22Rv1 (cell line): ENCODE measurements at regions not wholly inside any gene's neighbourhood (a gene's known extent, or its start where the extent isn't known, plus 50 kb on each side); places are given as distances from the start of the nearest gene placed in this dataset.

ENCODE experiments used
- ZFX ChIP-seq: fragments of 450-650 bp; IDR thresholded peaks from 2 replicates; pipeline ENCODE4 v1.6.1; 2017; ENCODE audit warnings: antibody characterized with exemption, borderline replicate concordance
- TF ChIP-seq, protein P1 (sequence below): fragments of 450-650 bp; IDR thresholded peaks from 2 replicates; pipeline ENCODE4 v1.5.1; 2017; ENCODE audit warnings: mild to moderate bottlenecking

DNA sequence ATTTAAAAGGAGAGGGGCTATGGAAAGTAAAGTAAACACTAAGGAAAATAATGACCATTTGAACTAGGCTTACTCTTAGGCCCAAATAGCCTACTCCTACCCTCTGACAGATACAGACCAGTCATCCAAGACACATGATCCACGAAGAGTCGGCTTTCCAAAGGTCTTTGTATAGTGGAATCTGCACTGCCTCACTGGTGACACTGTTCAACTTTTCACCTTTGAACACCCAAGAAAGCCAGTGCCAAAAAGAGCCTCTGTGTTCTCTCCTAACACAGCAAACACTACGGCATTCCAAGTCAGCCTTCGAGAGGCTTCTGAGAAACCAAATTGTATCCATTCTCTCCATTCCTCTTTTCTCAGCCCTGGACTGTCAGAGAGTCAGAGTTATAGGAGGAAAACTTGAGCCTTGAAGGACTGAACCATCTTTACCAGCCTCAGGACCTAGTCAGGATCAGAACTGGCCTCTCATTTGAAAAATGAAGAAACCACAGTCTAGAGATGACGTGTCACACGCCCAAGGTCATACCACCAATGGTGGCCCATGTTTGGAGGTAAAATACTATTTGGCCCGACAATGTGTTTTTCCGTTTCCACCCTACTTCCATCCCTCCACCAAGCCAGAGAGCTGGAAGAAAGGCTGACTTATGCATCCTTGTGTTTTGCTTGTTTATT is 267.4 kb upstream of the ACVR2A start:
- TF ChIP-seq, protein P1, sequence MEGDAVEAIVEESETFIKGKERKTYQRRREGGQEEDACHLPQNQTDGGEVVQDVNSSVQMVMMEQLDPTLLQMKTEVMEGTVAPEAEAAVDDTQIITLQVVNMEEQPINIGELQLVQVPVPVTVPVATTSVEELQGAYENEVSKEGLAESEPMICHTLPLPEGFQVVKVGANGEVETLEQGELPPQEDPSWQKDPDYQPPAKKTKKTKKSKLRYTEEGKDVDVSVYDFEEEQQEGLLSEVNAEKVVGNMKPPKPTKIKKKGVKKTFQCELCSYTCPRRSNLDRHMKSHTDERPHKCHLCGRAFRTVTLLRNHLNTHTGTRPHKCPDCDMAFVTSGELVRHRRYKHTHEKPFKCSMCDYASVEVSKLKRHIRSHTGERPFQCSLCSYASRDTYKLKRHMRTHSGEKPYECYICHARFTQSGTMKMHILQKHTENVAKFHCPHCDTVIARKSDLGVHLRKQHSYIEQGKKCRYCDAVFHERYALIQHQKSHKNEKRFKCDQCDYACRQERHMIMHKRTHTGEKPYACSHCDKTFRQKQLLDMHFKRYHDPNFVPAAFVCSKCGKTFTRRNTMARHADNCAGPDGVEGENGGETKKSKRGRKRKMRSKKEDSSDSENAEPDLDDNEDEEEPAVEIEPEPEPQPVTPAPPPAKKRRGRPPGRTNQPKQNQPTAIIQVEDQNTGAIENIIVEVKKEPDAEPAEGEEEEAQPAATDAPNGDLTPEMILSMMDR, result no peak
- no peak for TF ChIP-seq ZFX
